CD14-positive monocyte (primary cell): ENCODE measurements at regions not wholly inside any gene's neighbourhood (a gene's known extent, or its start where the extent isn't known, plus 50 kb on each side); places are given as distances from the start of the nearest gene placed in this dataset.

Experiments used
- DNase-seq, 3 donors: peaks; one replicate each; pipeline ENCODE4 v3.0.0-alpha.2; 2011 to 2022
- H2AFZ ChIP-seq: 2 replicates; pipeline ENCODE4 v1.6.0; 2012; ENCODE audit warnings: mild to moderate bottlenecking, low read depth, low read length, inconsistent platforms; ENCODE audit not compliant: insufficient read depth, poor library complexity, severe bottlenecking
- H3K27ac ChIP-seq, 2 donors: 1 replicate in 1 of 2; 2 replicates in 1 of 2; pipeline ENCODE4 v1.5.1; 2012 to 2013; ENCODE audit warnings: low read length in 2 of 2, control low read depth in 1 of 2, inconsistent platforms in 1 of 2, low read depth in 1 of 2, mild to moderate bottlenecking in 1 of 2
- H3K27me3 ChIP-seq, 2 donors: one replicate each; pipeline versions ENCODE4 v1.6.0 to v1.6.1; 2011 to 2013; ENCODE audit warnings: low read length in 2 of 2; ENCODE audit not compliant: control insufficient read depth in 2 of 2, insufficient read depth in 2 of 2
- H3K36me3 ChIP-seq, 2 donors: replicated peaks in 1 of 2; 1 replicate in 1 of 2; 2 replicates in 1 of 2; pipeline versions ENCODE4 v1.5.1 to v1.6.1; 2012 to 2013; ENCODE audit warnings: low read length in 2 of 2, control low read depth in 1 of 2, inconsistent platforms in 1 of 2, mild to moderate bottlenecking in 1 of 2; ENCODE audit not compliant: insufficient read depth in 2 of 2, control insufficient read depth in 1 of 2
- H3K4me1 ChIP-seq, 2 donors: 1 replicate in 1 of 2; 2 replicates in 1 of 2; pipeline versions ENCODE4 v1.5.1 to v1.6.1; 2012 to 2013; ENCODE audit warnings: low read length in 2 of 2, control low read depth in 1 of 2, inconsistent platforms in 1 of 2, mild to moderate bottlenecking in 1 of 2, moderate library complexity in 1 of 2; ENCODE audit not compliant: insufficient read depth in 2 of 2, control insufficient read depth in 1 of 2
- H3K4me2 ChIP-seq: replicated peaks from 2 replicates; pipeline ENCODE3; 2012; ENCODE audit warnings: low read length, moderate library complexity, mild to moderate bottlenecking; ENCODE audit not compliant: poor library complexity, severe bottlenecking; ENCODE audit errors: extremely low read depth
- H3K4me3 ChIP-seq, 3 experiments: fragments of 200-600 bp in 1 of 3; sonication (generic) in 1 of 3; replicated peaks in 1 of 3; 1 replicate in 2 of 3; 2 replicates in 1 of 3; pipeline ENCODE4 v1.5.1; 2011 to 2013; ENCODE audit warnings: low read length in 3 of 3, mild to moderate bottlenecking in 3 of 3, control low read depth in 2 of 3, low read depth in 2 of 3, inconsistent platforms in 1 of 3, moderate library complexity in 1 of 3
- H3K79me2 ChIP-seq: 2 replicates; pipeline ENCODE4 v1.6.0; 2012; ENCODE audit warnings: mild to moderate bottlenecking, control low read depth, inconsistent platforms, low read length, moderate library complexity; ENCODE audit not compliant: insufficient read depth
- H3K9ac ChIP-seq: 2 replicates; pipeline ENCODE4 v1.6.0; 2017; ENCODE audit warnings: low read length, mild to moderate bottlenecking; ENCODE audit not compliant: insufficient read depth, poor library complexity, severe bottlenecking
- H3K9me3 ChIP-seq, 2 donors: replicated peaks in 1 of 2; 1 replicate in 1 of 2; 2 replicates in 1 of 2; pipeline versions ENCODE4 v1.5.1 to v1.6.1; 2012 to 2013; ENCODE audit warnings: low read length in 2 of 2, control low read depth in 1 of 2; ENCODE audit not compliant: control insufficient read depth in 1 of 2, insufficient read depth in 1 of 2
- H4K20me1 ChIP-seq: 2 replicates; pipeline ENCODE4 v1.6.0; 2012; ENCODE audit warnings: mild to moderate bottlenecking, low read length, control low read depth, moderate library complexity; ENCODE audit not compliant: insufficient read depth
- H3K27ac Mint-ChIP-seq, 7 donors: one replicate each; pipeline ENCODE4 v1.8.0; 2020; ENCODE audit warnings: mild to moderate bottlenecking in 7 of 7, mixed read lengths in 7 of 7, moderate library complexity in 6 of 7, inconsistent platforms in 2 of 7
- H3K27me3 Mint-ChIP-seq, 3 donors: one replicate each; pipeline ENCODE4 v1.8.0; 2021 to 2022; ENCODE audit warnings: low read depth in 3 of 3, mild to moderate bottlenecking in 3 of 3, mixed read lengths in 3 of 3, moderate library complexity in 3 of 3, inconsistent platforms in 1 of 3
- H3K36me3 Mint-ChIP-seq, 2 donors: one replicate each; pipeline ENCODE4 v1.8.0; 2020; ENCODE audit warnings: mixed read lengths in 2 of 2, inconsistent platforms in 1 of 2, mild to moderate bottlenecking in 1 of 2
- H3K4me1 Mint-ChIP-seq: one replicate; pipeline ENCODE4 v1.8.0; 2020; ENCODE audit warnings: mild to moderate bottlenecking, mixed read lengths
- H3K4me3 Mint-ChIP-seq, 2 donors: one replicate each; pipeline ENCODE4 v1.8.0; 2020; ENCODE audit warnings: mild to moderate bottlenecking in 2 of 2, mixed read lengths in 2 of 2, moderate library complexity in 1 of 2
- H3K9me3 Mint-ChIP-seq, 7 donors: one replicate each; pipeline ENCODE4 v1.8.0; 2020 to 2022; ENCODE audit warnings: mixed read lengths in 7 of 7, mild to moderate bottlenecking in 6 of 7, moderate library complexity in 6 of 7, inconsistent platforms in 2 of 7
- WGBS: methylation state at CpG from one replicate; pipeline ENCODE4 v1.1.5; 2013; ENCODE audit warnings: missing lambda C conversion rate; ENCODE audit not compliant: insufficient coverage; 5-methylcytosine and 5-hydroxymethylcytosine counted together
- intact Hi-C, 2 donors: fragments of 100-400 bp; cut with micrococcal nuclease; formaldehyde crosslinking; loops; one replicate each; pipeline versions ENCODE4 v1.15.0 to v1.15.1; 2023
- TF ChIP-seq, protein P1 (sequence below): fragments of 200-600 bp; IDR thresholded peaks from one replicate; pipeline ENCODE4 v1.8.0; 2022; ENCODE audit warnings: antibody characterized with exemption, mild to moderate bottlenecking

- Histone ChIP-seq H3K27me3 (no peaks in the 10 kb centered on the region), H3K9ac (no peak overlapping the region), H3K4me3 (no peak overlapping the region), H3K4me2 (no peak overlapping the region), H3K79me2 (no peaks in the 10 kb centered on the region), H4K20me1 (no peaks in the 10 kb centered on the region), H3K4me1 (peaks cover 32 to 39% of the 10 kb centered on the region in 2 donors), H3K36me3 (no peaks in the 10 kb centered on the region), H3K27ac (no peak overlapping the region), H2AFZ (no peak overlapping the region), H3K9me3 (no peaks in the 10 kb centered on the region)
- TF ChIP-seq, protein P1, sequence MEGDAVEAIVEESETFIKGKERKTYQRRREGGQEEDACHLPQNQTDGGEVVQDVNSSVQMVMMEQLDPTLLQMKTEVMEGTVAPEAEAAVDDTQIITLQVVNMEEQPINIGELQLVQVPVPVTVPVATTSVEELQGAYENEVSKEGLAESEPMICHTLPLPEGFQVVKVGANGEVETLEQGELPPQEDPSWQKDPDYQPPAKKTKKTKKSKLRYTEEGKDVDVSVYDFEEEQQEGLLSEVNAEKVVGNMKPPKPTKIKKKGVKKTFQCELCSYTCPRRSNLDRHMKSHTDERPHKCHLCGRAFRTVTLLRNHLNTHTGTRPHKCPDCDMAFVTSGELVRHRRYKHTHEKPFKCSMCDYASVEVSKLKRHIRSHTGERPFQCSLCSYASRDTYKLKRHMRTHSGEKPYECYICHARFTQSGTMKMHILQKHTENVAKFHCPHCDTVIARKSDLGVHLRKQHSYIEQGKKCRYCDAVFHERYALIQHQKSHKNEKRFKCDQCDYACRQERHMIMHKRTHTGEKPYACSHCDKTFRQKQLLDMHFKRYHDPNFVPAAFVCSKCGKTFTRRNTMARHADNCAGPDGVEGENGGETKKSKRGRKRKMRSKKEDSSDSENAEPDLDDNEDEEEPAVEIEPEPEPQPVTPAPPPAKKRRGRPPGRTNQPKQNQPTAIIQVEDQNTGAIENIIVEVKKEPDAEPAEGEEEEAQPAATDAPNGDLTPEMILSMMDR, result no peak
- Mint-ChIP-seq H3K4me1 (peaks cover 36% of the 10 kb centered on the region), H3K36me3 (no peaks in the 10 kb centered on the region), H3K27me3 (no peaks in the 10 kb centered on the region), H3K9me3 (peaks cover 0 to 8% (median 0%) of the 10 kb centered on the region in 7 donors), H3K4me3 (no peak overlapping the region), H3K27ac (no peak overlapping the region)
- no peak for DNase-seq
- whole genome bisulfite sequencing, result no CpG with 5 or more reads among the region's 5 CpGs
- intact Hi-C loops, result no loop called here
These were observed 233.4 kb upstream of the TBL1XR1 start for GRCh38 chr3:177430653-177431052.

GRCh38 chr3:177431525-177432176 lies 234.4 kb upstream of the TBL1XR1 start:
- H3K36me3 ChIP-seq, result no peaks in the 10 kb centered on the region
- Mint-ChIP-seq H3K9me3 (peaks cover 0 to 8% (median 0%) of the 10 kb centered on the region in 7 donors), H3K27ac (no peak overlapping the region), H3K4me3 (no peak overlapping the region), H3K36me3 (no peaks in the 10 kb centered on the region), H3K4me1 (peaks cover 27% of the 10 kb centered on the region), H3K27me3 (no peaks in the 10 kb centered on the region)
- H3K9me3 ChIP-seq, result no peaks in the 10 kb centered on the region
- intact Hi-C loops, result no loop called here
- no peak for DNase-seq
- peaks cover 22 to 29% of the 10 kb centered on the region in 2 donors for H3K4me1 ChIP-seq
- no peak overlapping the region for H3K27ac ChIP-seq
- no CpG with 5 or more reads among the region's 7 CpGs for WGBS
- H3K4me3 ChIP-seq, result no peak overlapping the region
- TF ChIP-seq, protein P1, result no peak
- no peak overlapping the region for H2AFZ ChIP-seq
- H4K20me1 ChIP-seq, result no peaks in the 10 kb centered on the region
- no peak overlapping the region for H3K9ac ChIP-seq
- H3K27me3 ChIP-seq, result no peaks in the 10 kb centered on the region
- no peak overlapping the region for H3K4me2 ChIP-seq
- no peaks in the 10 kb centered on the region for H3K79me2 ChIP-seq
